Activated CD8-positive, alpha-beta T cell treated with anti-CD3 and anti-CD28 coated beads, Interleukin-2, amount 10 ng/mL, durations not matched to agents 7 days and 5 days (primary cell): ENCODE measurements at regions not wholly inside any gene's neighbourhood (a gene's known extent, or its start where the extent isn't known, plus 50 kb on each side); places are given as distances from the start of the nearest gene placed in this dataset.

Experiments
- ATAC-seq: fragments of 150-1000 bp; cut with Tn5 transposase; one replicate; pipeline ENCODE4 v1.10.0; 2021; ENCODE audit warnings: moderate library complexity
- CTCF ChIA-PET: fragments of 350-600 bp; sonication (Branson Sonifier 250); formaldehyde crosslinking; loops from one replicate; lab custom pipeline; 2021; ENCODE audit warnings: antibody characterized with exemption; lab: Charles Lee
- POLR2A ChIA-PET: fragments of 350-600 bp; sonication (Branson Sonifier 250); formaldehyde crosslinking; loops from one replicate; lab custom pipeline; 2021; ENCODE audit warnings: antibody characterized with exemption; lab: Charles Lee
- DNase-seq: peaks from one replicate; pipeline ENCODE4 v3.0.0-alpha.2; 2020
- H3K27ac Mint-ChIP-seq: one replicate; pipeline ENCODE4 v1.8.0; 2021; ENCODE audit warnings: mild to moderate bottlenecking, mixed read lengths
- H3K27me3 Mint-ChIP-seq: one replicate; pipeline ENCODE4 v1.8.0; 2021; ENCODE audit warnings: low read depth, mixed read lengths
- H3K36me3 Mint-ChIP-seq: one replicate; pipeline ENCODE4 v1.8.0; 2021; ENCODE audit warnings: low read depth, mixed read lengths
- H3K4me1 Mint-ChIP-seq: one replicate; pipeline ENCODE4 v1.8.0; 2021; ENCODE audit warnings: low read depth, mixed read lengths
- H3K4me3 Mint-ChIP-seq: one replicate; pipeline ENCODE4 v1.8.0; 2021; ENCODE audit warnings: mild to moderate bottlenecking, mixed read lengths
- H3K9me3 Mint-ChIP-seq: one replicate; pipeline ENCODE4 v1.8.0; 2022; ENCODE audit warnings: mixed read lengths; ENCODE audit not compliant: insufficient read depth

DNA sequence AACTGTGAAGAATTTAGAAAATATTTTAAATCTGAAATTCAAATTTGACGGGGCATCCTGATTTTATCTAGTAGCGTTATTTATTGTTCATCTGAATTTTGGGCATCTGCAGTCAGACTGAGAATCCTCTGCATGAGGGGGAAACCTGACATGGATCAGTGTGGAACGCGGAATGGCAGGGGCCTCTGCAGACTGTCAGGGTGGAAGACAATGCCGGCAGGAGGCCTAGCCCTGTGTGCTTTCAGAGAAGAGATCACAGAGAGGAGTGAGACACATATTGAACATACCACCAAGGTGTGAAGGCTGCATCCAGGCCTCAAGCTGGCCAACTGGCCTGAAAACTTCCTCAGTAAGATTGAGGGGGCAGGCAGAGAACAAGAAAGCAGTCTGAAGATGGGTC lies 921.1 kb upstream of the GHITM start:
- H3K36me3 Mint-ChIP-seq: no peaks in the 10 kb centered on the region

DNA sequence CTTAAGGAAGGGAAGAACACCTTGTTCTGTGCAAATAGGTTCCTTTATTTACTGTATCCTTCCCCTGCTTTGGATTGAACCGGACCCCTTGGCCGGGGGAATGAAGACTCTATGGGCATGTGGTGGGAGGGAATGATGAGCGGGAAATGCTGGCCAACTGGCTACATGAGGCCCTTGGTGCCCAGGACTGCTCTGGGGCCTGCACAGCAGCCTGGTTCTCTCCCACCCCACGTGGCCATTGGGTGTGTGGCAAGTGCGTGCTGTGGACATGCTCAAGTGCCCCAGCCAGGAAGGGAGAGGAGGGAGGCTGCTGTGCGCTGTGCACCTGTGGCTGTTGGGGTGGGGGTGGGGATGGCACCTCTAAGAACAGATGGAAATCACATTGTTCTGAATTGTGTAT lies 917.0 kb upstream of the GHITM start:
- ChIA-PET POLR2A (no interaction called here), CTCF (no interaction called here)
- H3K36me3 Mint-ChIP-seq: no peaks in the 10 kb centered on the region
- H3K4me3 Mint-ChIP-seq: no peak overlapping the region
- H3K9me3 Mint-ChIP-seq: no peaks in the 10 kb centered on the region
- no peak for ATAC-seq
- no peaks in the 10 kb centered on the region for H3K4me1 Mint-ChIP-seq
- H3K27me3 Mint-ChIP-seq: no peaks in the 10 kb centered on the region
- no peak for DNase-seq
- no peak overlapping the region for H3K27ac Mint-ChIP-seq

More for the DNA sequence above, 921.1 kb upstream of the GHITM start:
- no peak overlapping the region for H3K4me3 Mint-ChIP-seq
- CTCF ChIA-PET: no interaction called here
- H3K27me3 Mint-ChIP-seq: no peaks in the 10 kb centered on the region
- no peak overlapping the region for H3K27ac Mint-ChIP-seq
- POLR2A ChIA-PET: no interaction called here
- H3K9me3 Mint-ChIP-seq: no peaks in the 10 kb centered on the region
- DNase-seq: no peak
- H3K4me1 Mint-ChIP-seq: no peaks in the 10 kb centered on the region
- ATAC-seq: no peak

DNA sequence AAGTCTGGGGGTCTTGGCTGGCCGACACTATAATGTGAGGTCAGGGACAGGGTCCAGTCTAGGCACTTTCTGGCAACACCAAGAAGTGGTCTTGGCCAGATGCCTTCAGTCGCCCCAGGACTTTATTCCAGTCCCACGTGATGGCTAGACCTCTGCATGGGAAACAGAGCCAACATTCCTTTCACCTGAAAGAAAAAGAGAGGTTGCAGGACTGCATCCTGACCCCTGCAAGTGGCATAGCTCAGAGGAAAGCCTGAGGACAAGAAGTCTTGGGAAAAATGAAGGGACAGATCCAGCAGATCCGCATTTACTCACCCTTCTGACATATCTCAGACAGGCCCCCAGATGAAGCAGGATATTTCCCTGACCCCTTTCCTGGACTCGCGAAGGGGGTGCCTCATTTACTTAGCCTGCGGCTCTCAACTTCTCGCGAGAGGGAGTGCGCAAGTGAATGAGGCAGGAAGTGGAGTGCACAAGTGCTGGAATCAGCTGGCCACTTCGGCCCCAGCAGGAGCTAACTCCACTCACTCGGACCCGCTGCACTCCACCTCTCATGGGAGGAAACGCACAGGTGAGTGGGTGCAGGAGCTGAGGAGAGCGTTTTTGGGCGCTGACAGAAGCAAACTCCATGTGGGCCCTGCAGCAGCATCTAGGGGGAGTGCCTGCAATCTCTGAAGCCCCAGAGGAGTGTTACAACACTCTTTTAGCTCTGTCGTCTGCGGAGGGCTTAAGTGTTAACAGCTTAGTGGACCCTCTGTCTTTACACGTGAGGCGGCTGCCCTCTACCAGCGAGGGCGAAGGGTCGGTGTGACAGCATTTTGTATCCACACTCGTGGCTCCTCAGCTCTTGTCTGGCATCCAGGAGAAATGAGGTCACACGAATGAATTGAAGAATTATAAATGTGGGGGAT lies 916.2 kb upstream of the GHITM start:
- Mint-ChIP-seq H3K4me3 (no peak overlapping the region), H3K27ac (no peak overlapping the region), H3K36me3 (no peaks in the 10 kb centered on the region), H3K9me3 (no peaks in the 10 kb centered on the region), H3K4me1 (no peaks in the 10 kb centered on the region), H3K27me3 (no peaks in the 10 kb centered on the region)
- ATAC-seq (no peak), DNase-seq (no peak)
- CTCF ChIA-PET: no interaction called here
- POLR2A ChIA-PET: no interaction called here

DNA sequence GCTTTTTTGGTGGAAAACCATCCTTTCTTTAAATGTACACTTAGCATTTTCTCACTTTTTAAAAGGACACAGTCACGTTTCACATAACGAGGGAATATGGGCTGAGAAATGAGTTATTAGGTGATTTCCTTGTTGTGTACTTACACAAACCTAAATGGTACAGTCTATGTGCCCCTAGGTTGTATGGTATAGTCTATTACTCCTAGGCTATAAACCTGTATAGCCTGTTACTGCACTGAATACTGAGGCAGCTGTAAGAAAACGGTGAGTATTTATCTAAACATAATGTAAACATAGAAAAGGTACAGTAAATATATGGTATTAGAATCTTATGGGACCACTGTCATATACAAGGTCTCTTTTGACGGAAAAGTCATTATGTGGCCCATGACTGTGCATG lies 913.5 kb upstream of the GHITM start:
- ChIA-PET CTCF (no interaction called here), POLR2A (no interaction called here)
- ATAC-seq (no peak), DNase-seq (no peak)
- H3K4me1 Mint-ChIP-seq: no peaks in the 10 kb centered on the region
- H3K27ac Mint-ChIP-seq: no peak overlapping the region
- no peak overlapping the region for H3K4me3 Mint-ChIP-seq
- H3K9me3 Mint-ChIP-seq: no peaks in the 10 kb centered on the region
- H3K36me3 Mint-ChIP-seq: no peaks in the 10 kb centered on the region
- H3K27me3 Mint-ChIP-seq: no peaks in the 10 kb centered on the region

DNA sequence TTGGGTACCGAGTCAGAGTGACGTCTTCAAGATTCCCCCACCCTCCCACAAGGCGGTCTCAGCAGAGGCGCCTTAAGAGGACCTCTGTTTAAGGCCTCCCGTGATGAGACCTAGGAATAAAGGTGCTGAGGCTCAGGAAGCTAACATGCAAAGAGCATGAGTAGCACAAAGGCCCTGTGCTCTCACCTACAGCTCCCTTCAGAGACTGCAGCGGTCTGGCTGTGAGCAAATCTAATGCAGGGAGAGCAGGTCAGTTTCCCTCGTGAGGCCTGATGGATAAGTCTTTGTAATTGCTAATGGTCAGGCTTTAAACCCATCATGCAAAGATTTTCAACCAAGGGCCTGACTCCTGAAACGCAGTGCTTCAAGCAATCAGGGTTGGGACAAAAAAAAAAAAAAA lies 909.3 kb upstream of the GHITM start:
- Mint-ChIP-seq H3K27ac (no peak overlapping the region), H3K36me3 (no peaks in the 10 kb centered on the region), H3K27me3 (no peaks in the 10 kb centered on the region), H3K9me3 (no peaks in the 10 kb centered on the region), H3K4me3 (no peak overlapping the region), H3K4me1 (no peaks in the 10 kb centered on the region)
- DNase-seq (no peak), ATAC-seq (no peak)
- ChIA-PET POLR2A (no interaction called here), CTCF (no interaction called here)

DNA sequence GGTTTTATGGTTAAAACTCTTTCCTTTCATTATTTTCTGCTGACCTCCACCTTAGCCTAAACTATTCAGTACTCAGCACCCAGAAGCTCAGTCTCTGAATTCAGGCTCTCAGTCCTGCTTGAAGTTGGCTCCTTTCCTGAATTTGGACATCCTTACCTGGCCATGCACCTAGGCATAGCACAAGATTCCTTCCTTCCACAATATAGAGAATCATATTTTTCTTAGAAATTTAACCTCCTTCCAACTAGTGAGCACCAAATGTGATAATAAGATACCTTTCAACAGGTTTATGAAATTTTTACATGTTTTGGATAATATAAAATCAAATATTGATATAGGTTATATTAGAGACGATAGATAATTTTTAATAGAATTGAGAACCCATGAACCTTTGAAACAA lies 905.6 kb upstream of the GHITM start:
- no peaks in the 10 kb centered on the region for H3K36me3 Mint-ChIP-seq
- ChIA-PET POLR2A (no interaction called here), CTCF (no interaction called here)
- peaks cover 4% of the 10 kb centered on the region for H3K9me3 Mint-ChIP-seq
- no peak overlapping the region for H3K4me3 Mint-ChIP-seq
- DNase-seq (no peak), ATAC-seq (no peak)
- no peaks in the 10 kb centered on the region for H3K27me3 Mint-ChIP-seq
- no peak overlapping the region for H3K27ac Mint-ChIP-seq
- no peaks in the 10 kb centered on the region for H3K4me1 Mint-ChIP-seq

DNA sequence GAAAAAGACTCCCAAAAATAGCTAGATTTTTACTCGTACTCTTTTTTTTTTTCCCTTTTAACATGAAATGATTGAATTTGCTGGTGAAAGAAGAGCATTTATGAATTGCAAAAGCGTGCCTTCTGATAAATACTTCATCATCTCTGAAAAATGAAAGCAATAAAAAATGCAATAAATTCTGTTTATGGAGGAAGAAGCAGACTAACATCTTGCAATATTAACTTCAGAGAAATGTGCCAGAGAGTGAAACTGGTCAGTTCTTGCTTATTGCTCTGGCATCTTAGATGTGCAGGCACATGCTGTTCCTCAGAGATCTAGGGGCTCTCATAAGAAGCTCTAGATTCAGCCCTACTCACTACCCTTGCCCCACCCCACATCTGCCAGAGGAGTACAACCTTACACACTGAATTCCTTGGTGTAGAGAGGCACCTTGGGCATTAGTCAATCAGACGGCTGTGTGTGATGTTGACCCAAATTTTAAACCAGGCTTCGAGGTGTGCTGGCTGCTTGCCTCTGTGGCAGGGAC lies 891.1 kb upstream of the GHITM start:
- no peak overlapping the region for H3K4me3 Mint-ChIP-seq
- no peaks in the 10 kb centered on the region for H3K36me3 Mint-ChIP-seq
- H3K27ac Mint-ChIP-seq: no peak overlapping the region
- no peaks in the 10 kb centered on the region for H3K4me1 Mint-ChIP-seq
- DNase-seq (no peak), ATAC-seq (no peak)
- CTCF ChIA-PET: no interaction called here
- POLR2A ChIA-PET: no interaction called here
- no peaks in the 10 kb centered on the region for H3K27me3 Mint-ChIP-seq
- H3K9me3 Mint-ChIP-seq: peaks cover 9% of the 10 kb centered on the region

DNA sequence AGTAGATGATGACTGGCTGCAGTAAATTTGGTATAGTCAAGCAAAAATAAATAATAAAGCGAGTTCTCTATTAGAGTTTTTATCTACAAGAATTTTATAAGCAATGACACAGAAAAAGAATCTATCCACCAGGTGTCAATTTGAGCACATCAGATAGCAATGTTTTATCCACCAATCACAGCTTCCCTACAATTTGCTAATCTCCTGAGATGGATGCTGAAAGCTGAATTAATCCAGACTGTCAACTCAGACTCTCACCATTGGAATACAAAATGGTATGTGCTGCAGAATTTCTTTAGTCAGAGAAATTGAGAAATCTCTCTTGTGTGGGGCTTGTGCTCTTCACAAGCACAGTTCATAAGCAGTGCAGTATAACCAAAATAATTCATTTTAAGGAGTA lies 888.9 kb upstream of the GHITM start:
- Mint-ChIP-seq H3K9me3 (peaks cover 19% of the 10 kb centered on the region), H3K4me3 (no peak overlapping the region), H3K36me3 (no peaks in the 10 kb centered on the region), H3K27ac (no peak overlapping the region), H3K4me1 (no peaks in the 10 kb centered on the region), H3K27me3 (no peaks in the 10 kb centered on the region)
- CTCF ChIA-PET: no interaction called here
- POLR2A ChIA-PET: no interaction called here
- DNase-seq (no peak), ATAC-seq (no peak)

DNA sequence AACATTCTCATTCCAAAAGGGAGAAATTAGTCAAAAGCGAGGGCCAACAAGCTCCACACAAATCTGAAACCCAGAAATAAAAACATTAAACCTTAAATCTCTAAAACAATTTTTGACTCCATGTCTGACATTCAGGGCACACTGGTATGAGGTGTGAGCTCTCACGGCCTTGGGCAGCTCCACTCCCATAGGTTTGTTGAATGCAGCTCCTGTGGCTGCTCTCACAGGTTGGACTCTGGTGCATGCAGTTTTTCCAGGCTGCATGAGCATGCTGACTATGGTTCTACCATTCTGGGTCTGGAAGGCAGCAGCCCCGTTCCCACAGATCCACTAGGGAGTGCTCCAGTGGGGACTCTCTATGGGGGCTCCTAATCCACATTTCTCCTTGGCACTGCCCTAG lies 887.1 kb upstream of the GHITM start:
- POLR2A ChIA-PET: no interaction called here
- Mint-ChIP-seq H3K36me3 (no peaks in the 10 kb centered on the region), H3K27ac (no peak overlapping the region), H3K4me3 (no peak overlapping the region), H3K27me3 (no peaks in the 10 kb centered on the region), H3K9me3 (peaks cover 19% of the 10 kb centered on the region), H3K4me1 (no peaks in the 10 kb centered on the region)
- ATAC-seq: no peak
- CTCF ChIA-PET: no interaction called here
- DNase-seq: no peak

DNA sequence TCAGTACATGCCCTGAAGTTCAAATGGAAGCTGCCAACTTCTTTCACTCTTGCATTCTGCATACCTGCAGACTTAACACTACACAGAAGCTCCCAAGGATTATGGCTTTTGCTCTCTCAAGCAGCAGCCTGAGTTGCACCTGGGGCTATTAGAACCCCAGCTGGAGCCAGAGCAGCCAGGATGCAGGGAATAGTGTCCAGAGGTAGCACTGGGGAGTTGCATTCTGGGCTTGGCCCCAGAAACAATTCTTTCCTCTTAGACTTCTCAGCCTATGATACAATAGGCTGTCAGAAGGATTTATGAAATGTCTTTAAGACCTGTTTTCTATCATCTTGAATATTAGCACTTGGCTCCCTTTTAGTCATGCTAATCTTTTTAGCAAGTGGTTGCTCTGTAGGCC lies 886.7 kb upstream of the GHITM start:
- H3K36me3 Mint-ChIP-seq: no peaks in the 10 kb centered on the region
- H3K27ac Mint-ChIP-seq: no peak overlapping the region
- peaks cover 19% of the 10 kb centered on the region for H3K9me3 Mint-ChIP-seq
- ChIA-PET CTCF (no interaction called here), POLR2A (no interaction called here)
- no peaks in the 10 kb centered on the region for H3K4me1 Mint-ChIP-seq
- ATAC-seq (no peak), DNase-seq (no peak)
- H3K4me3 Mint-ChIP-seq: no peak overlapping the region
- no peaks in the 10 kb centered on the region for H3K27me3 Mint-ChIP-seq

DNA sequence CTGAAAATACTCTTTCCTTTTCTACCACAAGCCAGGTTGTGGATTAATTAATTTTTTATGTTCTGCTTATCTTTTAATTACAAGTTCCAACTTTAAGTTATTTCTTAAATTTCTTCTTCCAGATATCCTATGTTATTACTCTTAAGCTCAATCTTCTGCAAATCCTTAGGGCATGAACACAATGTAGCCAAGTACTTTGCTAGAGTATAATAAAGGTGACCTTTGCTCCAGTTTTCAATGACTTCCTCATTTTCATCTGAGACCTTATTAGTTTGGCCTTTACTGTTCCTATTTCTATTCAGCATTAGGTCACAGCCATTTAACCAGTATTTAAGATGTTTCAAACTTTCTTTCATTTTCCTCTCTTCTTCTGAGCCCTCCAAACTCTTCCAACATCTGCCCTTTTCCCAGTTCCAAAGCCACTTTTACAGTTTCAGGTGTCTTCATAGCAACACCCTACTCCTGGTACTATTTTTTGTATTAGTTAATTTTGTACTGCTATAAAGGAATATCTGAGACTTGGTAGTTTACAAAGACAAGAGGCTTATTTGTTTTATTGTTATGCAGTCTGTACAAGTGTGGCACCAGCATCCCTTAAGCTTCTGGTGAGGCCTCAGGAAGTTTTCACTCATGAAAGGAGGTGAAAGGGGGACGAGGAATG lies 886.2 kb upstream of the GHITM start:
- ChIA-PET POLR2A (no interaction called here), CTCF (no interaction called here)
- DNase-seq (no peak), ATAC-seq (no peak)
- peaks cover 19% of the 10 kb centered on the region for H3K9me3 Mint-ChIP-seq
- no peaks in the 10 kb centered on the region for H3K4me1 Mint-ChIP-seq
- no peaks in the 10 kb centered on the region for H3K36me3 Mint-ChIP-seq
- no peak overlapping the region for H3K4me3 Mint-ChIP-seq
- H3K27me3 Mint-ChIP-seq: no peaks in the 10 kb centered on the region
- no peak overlapping the region for H3K27ac Mint-ChIP-seq

DNA sequence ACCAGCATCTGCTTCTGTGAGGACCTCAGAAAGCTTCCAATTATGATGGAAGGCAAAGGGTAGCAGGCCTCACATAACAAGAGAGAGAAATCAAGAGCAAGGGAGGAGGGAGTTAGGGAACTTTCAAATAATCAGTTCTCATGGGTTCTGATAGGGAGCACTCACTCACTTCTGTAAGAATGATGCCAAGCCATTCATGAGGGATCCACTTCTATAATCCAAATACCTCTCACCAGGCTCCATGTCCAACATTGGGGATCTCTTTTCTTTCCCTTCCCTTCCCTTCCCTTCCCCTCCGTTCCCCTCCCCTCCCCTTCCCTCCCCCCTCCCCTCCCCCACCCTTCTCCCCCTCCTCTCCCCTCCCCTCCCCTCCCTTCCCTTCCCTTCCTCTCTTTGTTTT lies 884.6 kb upstream of the GHITM start:
- no peak for DNase-seq
- Mint-ChIP-seq H3K4me3 (no peak overlapping the region), H3K27ac (no peak overlapping the region), H3K9me3 (peaks cover 19% of the 10 kb centered on the region), H3K4me1 (no peaks in the 10 kb centered on the region), H3K27me3 (no peaks in the 10 kb centered on the region), H3K36me3 (no peaks in the 10 kb centered on the region)
- POLR2A ChIA-PET: no interaction called here
- CTCF ChIA-PET: no interaction called here
- no peak for ATAC-seq
